ENCODE measurements at regions not wholly inside any gene's neighbourhood (a gene's known extent, or its start where the extent isn't known, plus 50 kb on each side); places are given as distances from the start of the nearest gene placed in this dataset.

DNA sequence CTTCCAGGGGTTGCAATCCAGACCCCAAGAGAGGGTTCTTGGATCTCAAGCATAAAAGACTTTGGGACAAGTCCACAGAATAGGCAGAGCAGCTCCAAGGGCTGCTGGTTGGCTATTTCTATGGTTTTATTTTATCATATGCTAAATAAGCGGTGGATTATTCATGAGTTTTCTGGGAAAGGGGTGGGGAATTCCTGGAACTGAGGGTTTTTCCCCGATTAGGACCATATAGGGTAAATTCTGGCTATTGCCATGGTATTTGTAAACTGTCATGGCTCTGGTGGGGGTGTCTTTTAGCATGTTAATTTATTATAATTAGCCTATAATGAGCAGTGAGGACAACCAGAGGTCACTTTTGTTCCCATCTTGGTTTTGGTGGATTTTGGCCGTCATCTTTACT lies 270.9 kb upstream of the PLXNA2 start:
- TF ChIP-seq EP300 (IDR thresholded peaks at IDR 0.05) (no peak), POLR2A (IDR thresholded peaks at IDR 0.05) (no peak)
- TF ChIP-seq, protein P1, sequence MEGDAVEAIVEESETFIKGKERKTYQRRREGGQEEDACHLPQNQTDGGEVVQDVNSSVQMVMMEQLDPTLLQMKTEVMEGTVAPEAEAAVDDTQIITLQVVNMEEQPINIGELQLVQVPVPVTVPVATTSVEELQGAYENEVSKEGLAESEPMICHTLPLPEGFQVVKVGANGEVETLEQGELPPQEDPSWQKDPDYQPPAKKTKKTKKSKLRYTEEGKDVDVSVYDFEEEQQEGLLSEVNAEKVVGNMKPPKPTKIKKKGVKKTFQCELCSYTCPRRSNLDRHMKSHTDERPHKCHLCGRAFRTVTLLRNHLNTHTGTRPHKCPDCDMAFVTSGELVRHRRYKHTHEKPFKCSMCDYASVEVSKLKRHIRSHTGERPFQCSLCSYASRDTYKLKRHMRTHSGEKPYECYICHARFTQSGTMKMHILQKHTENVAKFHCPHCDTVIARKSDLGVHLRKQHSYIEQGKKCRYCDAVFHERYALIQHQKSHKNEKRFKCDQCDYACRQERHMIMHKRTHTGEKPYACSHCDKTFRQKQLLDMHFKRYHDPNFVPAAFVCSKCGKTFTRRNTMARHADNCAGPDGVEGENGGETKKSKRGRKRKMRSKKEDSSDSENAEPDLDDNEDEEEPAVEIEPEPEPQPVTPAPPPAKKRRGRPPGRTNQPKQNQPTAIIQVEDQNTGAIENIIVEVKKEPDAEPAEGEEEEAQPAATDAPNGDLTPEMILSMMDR (IDR thresholded peaks at IDR 0.05) = no peak
- no peaks in the 10 kb centered on the region for H3K4me1 ChIP-seq (ENCODE audit: insufficient read depth)
- no peaks in the 10 kb centered on the region for H3K36me3 ChIP-seq
- intact Hi-C loops (cut with DNase I) = no loop called here
- H3K4me3 ChIP-seq = no peak overlapping the region
- H3K27ac ChIP-seq = no peak overlapping the region
- no peaks in the 10 kb centered on the region for H3K27me3 ChIP-seq
- H3K9me3 ChIP-seq = no peaks in the 10 kb centered on the region
- no peak for DNase-seq
- 92 to 95% (median 94%) methylated on average over 3 of the region's 3 CpGs for WGBS, 3 donors

DNA sequence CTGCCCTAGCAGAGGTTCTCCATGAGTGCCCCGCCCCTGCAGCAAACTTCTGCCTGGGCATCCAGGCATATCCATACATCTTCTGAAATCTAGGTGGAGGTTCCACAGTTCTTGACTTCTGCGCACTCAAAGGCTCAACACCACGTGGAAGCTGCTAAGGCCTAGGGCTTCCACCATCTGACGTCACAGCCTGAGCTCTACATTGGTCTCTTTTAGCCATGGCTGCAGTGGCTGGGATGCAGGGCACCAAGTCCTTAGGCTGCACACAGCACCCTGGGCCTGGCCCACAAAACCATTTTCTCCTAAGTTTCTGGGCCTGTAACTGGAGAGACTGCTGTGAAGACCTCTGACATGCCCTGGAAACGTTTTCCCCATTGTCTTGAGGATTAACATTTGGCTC lies 272.6 kb upstream of the PLXNA2 start:
- WGBS, 3 donors = 70 to 81% (median 80%) methylated on average over 5 of the region's 5 CpGs
- H3K9me3 ChIP-seq = no peaks in the 10 kb centered on the region
- TF ChIP-seq, protein P1 (IDR thresholded peaks at IDR 0.05) = no peak

DNA sequence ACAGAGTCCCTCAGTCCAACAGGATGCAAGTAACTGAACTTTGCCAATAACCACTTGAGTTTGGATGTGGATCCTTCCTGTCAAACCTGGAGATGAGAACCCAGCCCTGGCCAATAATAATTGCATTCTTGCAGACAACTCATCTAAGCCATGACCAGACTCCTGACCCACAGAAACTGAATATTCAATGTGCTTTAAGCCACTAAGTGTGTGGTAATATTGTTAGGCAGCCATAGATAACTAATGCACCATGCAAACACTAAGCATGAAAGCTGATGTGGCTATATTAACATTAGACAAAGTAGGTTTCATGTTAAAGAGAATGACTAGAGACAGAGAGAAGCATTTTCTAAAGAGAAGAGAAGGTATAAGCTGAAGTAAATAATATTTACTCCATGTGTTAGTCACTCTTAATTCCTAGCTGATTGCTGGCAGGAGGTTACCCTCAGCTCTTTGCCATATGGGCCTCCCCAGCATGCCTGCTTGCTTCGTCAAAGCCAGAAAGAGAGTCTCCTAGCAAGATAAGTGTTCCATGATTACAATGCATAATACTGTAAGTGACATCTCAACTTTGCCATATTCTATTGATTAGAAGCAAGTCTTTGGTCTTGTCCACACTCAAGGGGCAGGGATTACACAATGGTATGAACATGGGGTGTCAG lies 276.4 kb upstream of the PLXNA2 start:
- Histone ChIP-seq H3K4me3 (no peak overlapping the region), H3K27me3 (no peaks in the 10 kb centered on the region), H3K9me3 (no peaks in the 10 kb centered on the region), H3K36me3 (no peaks in the 10 kb centered on the region), H3K4me1 (ENCODE audit: insufficient read depth) (no peaks in the 10 kb centered on the region), H3K27ac (no peak overlapping the region)
- TF ChIP-seq POLR2A (IDR thresholded peaks at IDR 0.05) (no peak), EP300 (IDR thresholded peaks at IDR 0.05) (no peak)
- TF ChIP-seq, protein P1 (IDR thresholded peaks at IDR 0.05) = no peak
- DNase-seq = no peak
- WGBS, 3 donors = 81 to 93% (median 86%) methylated on average over 1 of the region's 1 CpG
- intact Hi-C loops (cut with DNase I) = no loop called here

More for the DNA sequence above, 272.6 kb upstream of the PLXNA2 start:
- no peaks in the 10 kb centered on the region for H3K36me3 ChIP-seq
- H3K4me3 ChIP-seq = no peak overlapping the region
- intact Hi-C loops (cut with DNase I) = no loop called here
- no peak overlapping the region for H3K27ac ChIP-seq
- no peaks in the 10 kb centered on the region for H3K4me1 ChIP-seq (ENCODE audit: insufficient read depth)
- no peak for DNase-seq
- H3K27me3 ChIP-seq = no peaks in the 10 kb centered on the region

DNA sequence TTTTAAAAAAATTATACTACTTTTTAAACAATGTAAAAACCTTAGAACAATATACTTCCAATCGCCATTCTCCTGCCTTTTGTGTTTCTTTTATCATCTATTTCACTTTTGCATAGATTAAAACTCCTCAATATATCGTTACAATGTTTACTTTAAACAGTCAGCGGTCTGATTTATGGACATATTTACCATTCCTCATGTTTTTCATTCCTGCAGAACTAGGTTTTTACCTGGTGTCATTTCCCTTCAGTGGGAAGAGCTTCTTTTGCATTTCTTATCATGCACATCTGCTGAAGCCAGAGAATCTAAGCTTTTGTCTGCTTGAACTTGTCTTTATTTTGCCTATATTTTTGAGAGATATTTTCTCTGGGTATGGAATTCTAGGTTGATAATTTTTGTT lies 277.4 kb upstream of the PLXNA2 start:
- no peak overlapping the region for H3K27ac ChIP-seq
- H3K4me3 ChIP-seq = no peak overlapping the region
- WGBS, 3 donors = 54 to 62% (median 59%) methylated on average over 3 of the region's 3 CpGs
- TF ChIP-seq, protein P1 (IDR thresholded peaks at IDR 0.05) = no peak
- no peak for TF ChIP-seq EP300 (IDR thresholded peaks at IDR 0.05)
- no peak for TF ChIP-seq POLR2A (IDR thresholded peaks at IDR 0.05)
- no peaks in the 10 kb centered on the region for H3K9me3 ChIP-seq
- H3K36me3 ChIP-seq = no peaks in the 10 kb centered on the region
- DNase-seq = no peak
- intact Hi-C loops (cut with DNase I) = no loop called here
- no peaks in the 10 kb centered on the region for H3K27me3 ChIP-seq
- H3K4me1 ChIP-seq (ENCODE audit: insufficient read depth) = no peaks in the 10 kb centered on the region
